DND-41 (cell line): ENCODE measurements at regions not wholly inside any gene's neighbourhood (a gene's known extent, or its start where the extent isn't known, plus 50 kb on each side); places are given as distances from the start of the nearest gene placed in this dataset.

Experiments used
- EZH2 ChIP-seq: IDR thresholded peaks from 3 replicates; pipeline ENCODE4 v1.6.1; 2012; ENCODE audit warnings: borderline replicate concordance, low read depth, mild to moderate bottlenecking, moderate library complexity, low read length, inconsistent platforms; ENCODE audit not compliant: severe bottlenecking
- TF ChIP-seq, protein P1 (sequence below): IDR thresholded peaks from 2 replicates; pipeline ENCODE4 v1.5.1; 2012; ENCODE audit warnings: borderline replicate concordance, low read length, moderate library complexity, mild to moderate bottlenecking; ENCODE audit not compliant: poor library complexity, severe bottlenecking; ENCODE audit errors: extremely low read depth

DNA sequence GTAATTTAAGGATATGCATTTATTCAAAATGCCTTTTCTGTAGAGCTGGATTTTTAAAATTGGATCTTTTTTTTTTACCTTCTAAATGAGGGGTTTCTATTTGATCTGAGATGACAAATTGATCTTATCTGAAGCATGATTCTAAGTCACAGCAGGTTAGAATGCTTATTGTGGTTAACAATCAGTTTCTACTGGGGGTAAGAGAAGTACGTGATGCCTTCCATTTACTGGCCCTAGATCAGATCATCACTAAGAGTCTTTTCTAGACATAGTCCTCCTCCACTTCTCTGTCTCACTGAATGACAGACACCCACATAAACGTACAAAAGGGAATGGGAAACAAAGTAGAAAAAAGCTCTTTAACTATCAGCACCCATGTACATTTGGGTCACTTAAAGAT, 231.9 kb downstream of the DMAC1 start:
- TF ChIP-seq, protein P1, sequence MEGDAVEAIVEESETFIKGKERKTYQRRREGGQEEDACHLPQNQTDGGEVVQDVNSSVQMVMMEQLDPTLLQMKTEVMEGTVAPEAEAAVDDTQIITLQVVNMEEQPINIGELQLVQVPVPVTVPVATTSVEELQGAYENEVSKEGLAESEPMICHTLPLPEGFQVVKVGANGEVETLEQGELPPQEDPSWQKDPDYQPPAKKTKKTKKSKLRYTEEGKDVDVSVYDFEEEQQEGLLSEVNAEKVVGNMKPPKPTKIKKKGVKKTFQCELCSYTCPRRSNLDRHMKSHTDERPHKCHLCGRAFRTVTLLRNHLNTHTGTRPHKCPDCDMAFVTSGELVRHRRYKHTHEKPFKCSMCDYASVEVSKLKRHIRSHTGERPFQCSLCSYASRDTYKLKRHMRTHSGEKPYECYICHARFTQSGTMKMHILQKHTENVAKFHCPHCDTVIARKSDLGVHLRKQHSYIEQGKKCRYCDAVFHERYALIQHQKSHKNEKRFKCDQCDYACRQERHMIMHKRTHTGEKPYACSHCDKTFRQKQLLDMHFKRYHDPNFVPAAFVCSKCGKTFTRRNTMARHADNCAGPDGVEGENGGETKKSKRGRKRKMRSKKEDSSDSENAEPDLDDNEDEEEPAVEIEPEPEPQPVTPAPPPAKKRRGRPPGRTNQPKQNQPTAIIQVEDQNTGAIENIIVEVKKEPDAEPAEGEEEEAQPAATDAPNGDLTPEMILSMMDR = no peak
- no peak for TF ChIP-seq EZH2
